Osteoblast (primary cell): ENCODE measurements at regions not wholly inside any gene's neighbourhood (a gene's known extent, or its start where the extent isn't known, plus 50 kb on each side); places are given as distances from the start of the nearest gene placed in this dataset.

Experiments
- DNase-seq: peaks from one replicate; pipeline ENCODE4 v3.0.0; 2011; ENCODE audit warnings: low spot score, mixed read lengths; ENCODE audit not compliant: insufficient read length; ENCODE audit errors: missing footprints
- H2AFZ ChIP-seq: 2 replicates; pipeline ENCODE4 v1.6.0; 2011; ENCODE audit warnings: mild to moderate bottlenecking, low read length
- H3K27ac ChIP-seq: 2 replicates; pipeline ENCODE4 v1.5.1; 2011; ENCODE audit warnings: mild to moderate bottlenecking, low read depth, low read length, moderate library complexity
- H3K27me3 ChIP-seq: 2 replicates; pipeline ENCODE4 v1.6.0; 2012; ENCODE audit warnings: mild to moderate bottlenecking, control low read depth, inconsistent platforms, low read length, moderate library complexity; ENCODE audit not compliant: insufficient read depth
- H3K36me3 ChIP-seq: 2 replicates; pipeline ENCODE4 v1.5.1; 2011; ENCODE audit warnings: mild to moderate bottlenecking, low read length, control low read depth, moderate library complexity; ENCODE audit not compliant: insufficient read depth
- H3K4me1 ChIP-seq: 2 replicates; pipeline ENCODE4 v1.5.1; 2011; ENCODE audit warnings: mild to moderate bottlenecking, low read length, control low read depth, moderate library complexity; ENCODE audit not compliant: insufficient read depth
- H3K4me2 ChIP-seq: 2 replicates; pipeline ENCODE4 v1.6.0; 2011; ENCODE audit warnings: mild to moderate bottlenecking, low read length; ENCODE audit not compliant: insufficient read depth
- H3K4me3 ChIP-seq: fragments of 200-600 bp; sonication (generic); 3 replicates; pipeline ENCODE4 v1.5.1; 2012; ENCODE audit warnings: mild to moderate bottlenecking, low read length, inconsistent platforms; ENCODE audit not compliant: insufficient read depth
- H3K79me2 ChIP-seq: 2 replicates; pipeline ENCODE4 v1.6.0; 2012; ENCODE audit warnings: mild to moderate bottlenecking, low read length, control low read depth, inconsistent platforms; ENCODE audit not compliant: insufficient read depth
- H3K9me3 ChIP-seq: 2 replicates; pipeline ENCODE4 v1.5.1; 2011; ENCODE audit warnings: low read depth, low read length, control low read depth
- H4K20me1 ChIP-seq: 2 replicates; pipeline ENCODE4 v1.6.0; 2012; ENCODE audit warnings: mild to moderate bottlenecking, low read length, control low read depth; ENCODE audit not compliant: insufficient read depth
- TF ChIP-seq, protein P1 (sequence below): IDR thresholded peaks from 2 replicates; pipeline ENCODE4 v1.5.1; 2011; ENCODE audit warnings: mild to moderate bottlenecking, low read depth, low read length, moderate library complexity; ENCODE audit errors: extremely low read depth

- no peak overlapping the region for H2AFZ ChIP-seq
- no peaks in the 10 kb centered on the region for H4K20me1 ChIP-seq
- TF ChIP-seq, protein P1, sequence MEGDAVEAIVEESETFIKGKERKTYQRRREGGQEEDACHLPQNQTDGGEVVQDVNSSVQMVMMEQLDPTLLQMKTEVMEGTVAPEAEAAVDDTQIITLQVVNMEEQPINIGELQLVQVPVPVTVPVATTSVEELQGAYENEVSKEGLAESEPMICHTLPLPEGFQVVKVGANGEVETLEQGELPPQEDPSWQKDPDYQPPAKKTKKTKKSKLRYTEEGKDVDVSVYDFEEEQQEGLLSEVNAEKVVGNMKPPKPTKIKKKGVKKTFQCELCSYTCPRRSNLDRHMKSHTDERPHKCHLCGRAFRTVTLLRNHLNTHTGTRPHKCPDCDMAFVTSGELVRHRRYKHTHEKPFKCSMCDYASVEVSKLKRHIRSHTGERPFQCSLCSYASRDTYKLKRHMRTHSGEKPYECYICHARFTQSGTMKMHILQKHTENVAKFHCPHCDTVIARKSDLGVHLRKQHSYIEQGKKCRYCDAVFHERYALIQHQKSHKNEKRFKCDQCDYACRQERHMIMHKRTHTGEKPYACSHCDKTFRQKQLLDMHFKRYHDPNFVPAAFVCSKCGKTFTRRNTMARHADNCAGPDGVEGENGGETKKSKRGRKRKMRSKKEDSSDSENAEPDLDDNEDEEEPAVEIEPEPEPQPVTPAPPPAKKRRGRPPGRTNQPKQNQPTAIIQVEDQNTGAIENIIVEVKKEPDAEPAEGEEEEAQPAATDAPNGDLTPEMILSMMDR = no peak
- H3K27ac ChIP-seq = no peak overlapping the region
- H3K4me2 ChIP-seq = no peak overlapping the region
- H3K27me3 ChIP-seq = no peaks in the 10 kb centered on the region
- H3K36me3 ChIP-seq = no peaks in the 10 kb centered on the region
- H3K9me3 ChIP-seq = no peaks in the 10 kb centered on the region
- H3K79me2 ChIP-seq = no peaks in the 10 kb centered on the region
- peak; percentile 56 for DNase-seq
- no peak overlapping the region for H3K4me3 ChIP-seq
- no peaks in the 10 kb centered on the region for H3K4me1 ChIP-seq
These were observed 164.9 kb downstream of the NR2F2 start for GRCh38 chr15:96495386-96495785.

DNA sequence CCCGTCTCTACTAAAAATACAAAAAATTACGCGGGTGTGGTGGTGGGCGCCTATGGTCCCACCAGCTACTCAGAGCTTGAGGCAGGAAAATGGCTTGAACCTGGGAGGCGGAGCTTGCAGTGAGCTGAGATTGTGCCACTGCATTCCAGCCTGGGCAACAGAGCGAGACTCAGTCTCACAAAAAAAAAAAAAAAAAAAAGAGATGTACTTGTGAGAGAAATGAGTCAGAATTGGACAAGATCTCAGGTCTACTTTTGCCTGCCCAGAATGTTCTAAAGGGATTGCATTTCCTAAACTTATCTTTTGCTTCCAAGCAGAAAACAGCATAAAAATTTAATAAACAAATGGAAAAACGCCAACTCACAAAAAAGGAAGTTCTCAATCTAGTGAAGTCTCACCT is 167.5 kb downstream of the NR2F2 start:
- H3K79me2 ChIP-seq = no peaks in the 10 kb centered on the region
- no peak overlapping the region for H2AFZ ChIP-seq
- TF ChIP-seq, protein P1 = no peak
- no peak for DNase-seq
- no peak overlapping the region for H3K4me2 ChIP-seq
- no peaks in the 10 kb centered on the region for H3K27me3 ChIP-seq
- no peak overlapping the region for H3K27ac ChIP-seq
- H3K4me1 ChIP-seq = no peaks in the 10 kb centered on the region
- no peaks in the 10 kb centered on the region for H4K20me1 ChIP-seq
- H3K9me3 ChIP-seq = no peaks in the 10 kb centered on the region
- no peaks in the 10 kb centered on the region for H3K36me3 ChIP-seq
- no peak overlapping the region for H3K4me3 ChIP-seq

DNA sequence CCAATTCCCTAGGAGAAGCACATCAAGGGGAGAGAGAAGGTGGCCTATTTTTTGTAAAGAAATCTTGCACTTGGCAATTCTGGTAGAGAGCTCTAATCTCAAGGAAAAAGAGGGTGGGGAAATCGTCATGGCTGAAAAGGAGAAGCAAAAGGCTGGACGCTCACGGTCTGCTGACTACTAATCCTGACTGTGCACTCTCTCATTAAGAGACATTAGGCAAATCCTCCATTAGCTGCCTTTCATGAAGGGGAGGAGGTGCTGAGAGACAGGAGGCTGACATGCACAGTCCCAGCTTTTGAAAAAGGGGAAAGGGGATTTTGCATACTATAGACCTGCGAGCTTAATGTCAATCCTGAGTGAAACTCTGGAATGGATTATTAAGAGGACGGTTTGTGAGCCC is 170.0 kb downstream of the NR2F2 start:
- Histone ChIP-seq H3K27ac (no peak overlapping the region), H4K20me1 (no peaks in the 10 kb centered on the region), H3K4me2 (no peak overlapping the region), H3K36me3 (no peaks in the 10 kb centered on the region), H3K4me3 (no peak overlapping the region), H3K79me2 (no peaks in the 10 kb centered on the region), H3K9me3 (no peaks in the 10 kb centered on the region), H3K27me3 (no peaks in the 10 kb centered on the region), H2AFZ (no peak overlapping the region), H3K4me1 (no peaks in the 10 kb centered on the region)
- TF ChIP-seq, protein P1 = no peak
- DNase-seq = no peak

DNA sequence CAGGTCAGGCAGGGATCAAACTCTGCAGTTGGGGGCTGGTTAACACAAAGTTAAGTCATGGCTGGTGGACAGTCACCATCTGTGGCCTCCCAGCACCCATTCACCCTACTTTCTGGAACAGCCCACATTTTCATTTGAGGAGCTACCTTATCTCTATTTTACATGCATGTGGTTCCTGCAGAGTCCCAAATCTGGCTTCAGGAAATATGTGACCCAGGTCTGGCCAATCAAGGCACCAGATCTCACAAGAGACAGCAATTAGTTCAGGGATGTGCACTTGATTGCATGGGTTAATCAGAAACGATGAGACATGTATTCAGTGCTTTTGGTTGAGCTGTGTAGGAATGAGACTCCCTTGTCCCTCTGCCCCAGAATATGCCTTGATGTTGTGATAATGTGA is 170.9 kb downstream of the NR2F2 start:
- Histone ChIP-seq H3K27me3 (no peaks in the 10 kb centered on the region), H3K4me2 (no peak overlapping the region), H3K9me3 (no peaks in the 10 kb centered on the region), H2AFZ (no peak overlapping the region), H3K4me3 (no peak overlapping the region), H4K20me1 (no peaks in the 10 kb centered on the region), H3K36me3 (no peaks in the 10 kb centered on the region), H3K4me1 (no peaks in the 10 kb centered on the region), H3K27ac (no peak overlapping the region), H3K79me2 (no peaks in the 10 kb centered on the region)
- TF ChIP-seq, protein P1 = no peak
- no peak for DNase-seq
